CD4-positive, alpha-beta T cell treated with Interferon alpha-2 for 1 hour (primary cell): ENCODE measurements at regions not wholly inside any gene's neighbourhood (a gene's known extent, or its start where the extent isn't known, plus 50 kb on each side); places are given as distances from the start of the nearest gene placed in this dataset.
"Not testable (repeated sequence)": the region's sequence is repeated elsewhere in the genome, so short reads cannot be mapped to it uniquely, and the experiment has no call there.

Experiments used
- DNase-seq, 2 donors: peaks; one replicate each; pipeline ENCODE4 v3.0.0-alpha.2; 2020 to 2022

DNA sequence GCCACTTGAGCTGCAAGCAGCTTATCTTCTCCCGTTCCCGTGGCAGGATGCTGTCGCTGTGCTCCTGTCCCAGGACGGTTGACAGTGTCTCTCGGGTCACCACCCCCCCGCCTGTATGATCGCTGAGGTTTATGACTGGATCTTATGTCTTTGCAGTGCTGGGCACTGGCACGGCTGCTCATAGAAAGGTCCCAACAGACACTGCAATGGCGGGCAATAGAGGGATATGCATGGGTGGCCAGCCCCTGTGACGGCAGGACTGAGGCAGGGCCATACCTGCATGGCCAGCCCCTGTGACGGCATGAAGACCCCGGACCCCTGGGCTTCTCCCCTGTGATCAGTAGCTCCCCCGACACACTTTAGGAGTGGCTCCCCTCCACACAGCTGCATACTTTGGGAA is 307.2 kb downstream of the TEX29 start:
- DNase-seq: no peak

DNA sequence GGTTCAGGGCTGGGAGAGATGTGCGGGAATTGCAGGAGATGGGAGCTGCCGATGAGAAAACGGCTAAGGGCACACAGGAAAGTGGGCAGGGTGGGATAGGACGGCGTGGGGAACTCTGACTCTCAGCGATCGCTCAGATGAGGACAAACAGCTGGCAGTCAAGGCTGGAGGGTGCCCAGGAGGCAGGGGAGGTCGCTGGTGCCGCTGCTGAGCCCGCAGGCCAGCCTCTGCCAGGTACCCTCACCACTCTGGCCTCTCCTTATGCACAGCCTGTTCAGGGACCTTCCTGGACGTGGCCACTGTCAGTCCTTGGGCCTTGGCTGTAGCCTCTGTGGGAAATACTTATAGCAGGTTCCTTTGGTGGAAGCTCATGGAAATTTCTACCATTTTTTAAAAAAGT is 308.6 kb downstream of the TEX29 start:
- no peak for DNase-seq

DNA sequence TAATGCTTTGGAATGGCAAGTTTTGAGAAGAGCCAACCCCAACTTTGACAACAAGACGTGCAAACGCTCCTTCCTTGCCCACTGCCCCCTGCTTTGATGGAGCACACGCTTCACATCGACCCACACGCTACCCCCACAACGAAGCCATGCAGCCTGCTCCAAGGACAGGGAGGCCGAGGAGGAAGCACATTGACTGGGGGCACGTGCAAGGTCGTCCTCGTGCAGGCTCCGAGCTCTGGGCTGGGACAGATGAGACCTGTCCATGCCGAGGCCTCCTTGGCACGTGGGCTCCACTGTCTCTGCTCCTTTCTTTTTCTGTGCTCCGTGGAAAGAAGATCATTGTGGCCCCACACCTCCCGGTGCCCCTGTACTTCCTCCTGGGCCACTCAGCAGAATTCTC is 309.0 kb downstream of the TEX29 start:
- DNase-seq: no peak

DNA sequence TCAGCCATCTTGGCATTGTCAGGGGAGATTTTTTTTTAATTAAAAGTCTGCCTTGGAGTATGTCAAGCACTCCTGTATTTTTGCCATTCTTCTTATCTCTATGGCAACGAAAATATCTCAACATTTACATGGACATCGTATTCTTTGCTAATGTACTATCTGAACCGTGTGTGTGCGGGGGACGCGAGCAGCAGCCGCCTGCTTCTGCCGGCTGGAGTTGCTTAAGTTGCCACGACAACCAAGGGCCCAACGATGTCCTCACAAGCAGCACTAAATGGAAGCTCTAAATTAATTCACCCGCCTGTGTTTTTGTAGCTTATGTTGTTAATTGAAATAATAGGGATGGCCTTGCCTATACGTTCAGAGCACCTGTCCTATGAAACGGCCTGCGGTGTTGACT is 309.5 kb downstream of the TEX29 start:
- no peak for DNase-seq

DNA sequence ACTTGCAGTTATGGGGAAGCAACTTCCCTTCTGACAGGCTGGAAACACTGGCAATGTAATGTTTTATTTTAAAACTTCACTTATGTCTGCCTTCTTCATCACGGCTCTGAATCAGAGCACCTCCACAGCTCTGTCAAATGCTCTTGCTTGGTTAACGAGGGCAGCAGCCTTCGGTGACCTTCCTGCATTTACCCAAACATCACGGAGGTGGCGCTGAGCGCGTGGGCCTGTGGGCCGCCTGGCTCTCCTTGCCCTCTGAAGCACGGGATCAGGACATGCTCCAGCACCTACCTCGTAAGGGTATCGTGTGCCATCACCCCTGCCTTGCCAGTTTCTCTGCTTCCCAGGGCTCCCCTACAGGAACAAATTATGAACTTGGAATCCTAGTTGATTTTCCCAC is 310.0 kb downstream of the TEX29 start:
- DNase-seq: no peak

DNA sequence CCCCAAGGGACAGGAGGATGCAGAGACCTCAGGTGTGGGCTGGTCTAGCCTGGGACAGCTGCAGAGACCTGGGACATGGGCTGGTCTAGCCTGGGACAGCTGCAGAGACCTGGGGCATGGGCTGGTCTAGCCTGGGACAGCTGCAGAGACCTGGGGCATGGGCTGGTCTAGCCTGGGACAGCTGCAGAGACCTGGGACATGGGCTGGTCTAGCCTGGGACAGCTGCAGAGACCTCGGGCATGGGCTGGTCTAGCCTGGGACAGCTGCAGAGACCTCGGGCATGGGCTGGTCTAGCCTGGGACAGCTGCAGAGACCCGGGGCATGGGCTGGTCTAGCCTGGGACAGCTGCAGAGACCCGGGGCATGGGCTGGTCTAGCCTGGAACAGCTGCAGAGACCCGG is 310.8 kb downstream of the TEX29 start:
- not testable (repeated sequence) for DNase-seq

DNA sequence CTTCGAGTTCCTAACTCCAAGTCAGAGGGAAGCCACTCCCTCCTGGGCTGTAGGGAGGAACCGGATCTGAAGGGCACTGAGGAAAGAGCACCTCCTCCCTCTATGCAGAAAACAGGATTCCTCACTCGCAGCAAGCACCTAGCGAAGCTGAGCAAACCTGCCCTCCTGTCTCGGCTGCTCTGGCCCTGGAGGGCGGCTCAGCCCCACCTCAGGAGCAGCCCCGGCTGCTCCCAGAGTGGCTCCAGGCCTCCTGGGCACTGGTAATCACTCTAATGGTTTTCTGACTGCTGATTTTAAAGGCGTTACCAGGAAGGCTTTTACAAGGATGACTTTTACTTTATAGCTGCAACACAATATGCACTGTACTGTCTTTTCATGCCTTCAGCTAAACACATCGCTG is 312.5 kb downstream of the TEX29 start:
- no peak for DNase-seq

DNA sequence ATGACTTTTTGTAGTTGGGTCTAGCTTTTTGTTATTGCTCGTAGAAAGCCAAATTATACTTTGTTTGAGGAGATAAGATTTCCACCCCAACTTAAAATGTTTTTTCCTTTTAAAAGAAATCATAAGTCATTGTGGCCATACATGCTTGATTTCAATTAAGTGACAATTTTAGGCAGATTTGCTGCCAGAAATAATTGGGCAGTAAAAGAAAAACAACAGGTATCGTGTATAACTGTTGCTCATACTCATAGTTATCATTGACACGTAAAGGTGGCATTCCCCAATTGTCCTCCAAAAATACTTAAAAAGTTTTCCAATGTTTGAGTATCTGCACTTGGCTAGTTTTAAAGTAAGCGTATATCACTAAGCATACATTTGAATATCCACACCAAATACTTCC is 313.0 kb downstream of the TEX29 start:
- DNase-seq: no peak

DNA sequence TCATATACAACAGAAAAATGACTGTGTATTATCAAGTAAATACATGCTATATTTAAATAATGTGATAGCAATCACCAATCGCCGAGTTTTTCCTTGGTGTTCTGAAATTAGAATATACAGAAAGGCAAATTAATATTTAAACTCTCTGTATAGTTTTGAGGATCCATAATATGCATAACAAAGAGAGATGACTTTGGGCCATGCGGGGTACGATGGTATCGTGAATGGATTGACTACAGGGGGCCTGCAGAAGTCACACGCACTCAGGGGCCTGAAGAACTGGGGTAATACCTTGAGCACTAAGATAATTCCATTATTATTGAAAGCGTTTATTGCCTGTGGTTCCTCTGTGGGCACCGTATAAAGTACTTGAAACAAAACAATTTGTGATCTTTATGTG is 314.0 kb downstream of the TEX29 start:
- DNase-seq: no peak

DNA sequence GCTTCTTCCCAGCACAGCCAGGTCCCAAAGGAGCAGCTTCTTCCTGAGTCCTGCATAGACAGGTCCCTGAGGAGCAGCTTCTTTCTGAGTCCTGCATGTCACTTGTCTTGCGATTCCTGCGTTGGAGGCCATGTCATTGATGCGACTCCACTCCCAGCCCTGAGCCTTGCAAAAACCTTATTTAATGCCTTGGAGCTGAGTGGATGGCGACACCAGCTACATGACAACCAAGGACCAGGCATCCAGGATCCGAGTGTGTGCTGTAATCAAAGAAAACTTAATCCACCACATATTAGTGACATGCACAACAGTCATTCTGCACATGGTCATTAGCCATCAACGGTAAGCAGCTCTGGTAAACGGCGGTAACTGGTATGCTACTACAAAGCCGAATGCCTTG is 315.8 kb downstream of the TEX29 start:
- no peak for DNase-seq

DNA sequence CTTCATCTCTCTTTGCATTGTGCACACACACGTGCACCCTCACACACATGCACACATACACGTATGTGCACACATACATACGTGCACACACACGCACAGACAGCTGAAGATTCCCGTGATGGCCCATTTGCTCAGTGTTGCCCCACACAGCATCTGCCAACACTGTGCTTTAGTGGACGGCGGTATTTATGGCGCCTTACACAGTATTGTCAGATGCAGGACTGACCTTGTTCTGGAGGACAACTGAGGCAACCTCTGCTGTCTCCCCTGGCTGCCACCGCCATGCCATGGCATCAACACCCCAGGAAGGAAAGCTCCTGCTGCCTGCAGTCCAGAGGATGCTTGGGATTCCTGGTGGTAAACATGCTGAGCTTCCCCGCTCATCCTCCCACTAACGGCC is 316.4 kb downstream of the TEX29 start:
- no peak for DNase-seq

DNA sequence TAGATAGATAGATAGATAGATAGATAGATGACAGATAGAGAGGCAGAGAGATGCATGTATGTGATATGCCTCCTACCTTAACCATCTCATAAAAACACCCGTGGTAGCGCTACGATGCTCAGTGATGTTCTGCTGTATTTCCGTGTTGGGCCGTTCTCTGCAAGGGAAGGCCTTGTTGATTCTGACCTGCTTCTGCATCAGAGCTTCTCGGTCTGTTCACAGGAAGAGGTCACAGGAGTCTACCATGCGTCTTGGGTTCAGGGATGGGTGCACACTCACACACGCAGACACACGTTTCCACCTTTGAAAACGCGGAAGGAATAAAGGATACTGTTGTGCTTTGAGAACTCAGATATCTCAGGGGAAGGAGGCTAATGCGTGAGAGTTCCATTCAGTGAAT is 316.9 kb downstream of the TEX29 start:
- no peak for DNase-seq

DNA sequence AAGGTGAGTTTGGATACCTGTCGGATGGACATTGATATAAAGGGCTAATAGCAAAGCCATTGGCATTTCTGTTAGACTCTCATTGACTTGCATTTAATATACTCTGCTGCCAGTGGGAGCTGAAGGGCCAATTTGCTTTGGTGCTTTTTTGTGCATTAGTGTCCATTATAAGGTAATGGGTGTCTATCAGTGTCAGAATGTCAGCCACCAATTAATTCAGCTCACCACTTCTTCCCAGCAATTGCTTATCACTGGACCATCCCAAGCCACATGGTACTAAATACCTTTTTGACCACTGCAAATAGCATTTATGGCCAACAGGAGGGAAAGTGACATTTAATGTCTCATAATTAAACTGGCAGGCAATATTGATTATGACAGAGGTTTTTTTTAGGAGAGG is 317.8 kb downstream of the TEX29 start:
- DNase-seq: no peak

DNA sequence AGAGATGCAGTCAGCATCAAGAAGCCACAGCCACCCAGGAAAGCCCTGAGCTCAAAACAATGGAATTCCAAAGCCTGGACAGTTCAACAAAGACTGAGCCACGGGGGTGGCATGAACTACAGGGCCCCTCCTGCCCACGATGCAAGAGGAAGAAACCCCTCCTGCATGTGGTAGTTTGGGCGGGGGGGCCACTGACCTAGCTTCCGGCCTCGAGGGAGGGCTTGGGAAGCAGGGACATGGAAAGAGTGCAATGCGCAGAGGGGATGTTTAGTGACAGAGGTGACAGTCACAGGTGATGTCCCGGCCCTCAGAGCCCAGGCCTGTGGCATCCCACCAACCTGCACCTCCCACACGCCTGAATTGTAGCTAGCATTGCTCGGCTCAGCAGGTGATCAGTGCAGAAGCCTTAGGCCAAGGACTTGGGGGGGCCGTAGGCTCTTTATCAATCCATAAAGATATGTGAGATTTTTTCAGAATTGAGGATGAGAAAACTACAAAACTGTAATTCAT is 318.8 kb downstream of the TEX29 start:
- DNase-seq: no peak

DNA sequence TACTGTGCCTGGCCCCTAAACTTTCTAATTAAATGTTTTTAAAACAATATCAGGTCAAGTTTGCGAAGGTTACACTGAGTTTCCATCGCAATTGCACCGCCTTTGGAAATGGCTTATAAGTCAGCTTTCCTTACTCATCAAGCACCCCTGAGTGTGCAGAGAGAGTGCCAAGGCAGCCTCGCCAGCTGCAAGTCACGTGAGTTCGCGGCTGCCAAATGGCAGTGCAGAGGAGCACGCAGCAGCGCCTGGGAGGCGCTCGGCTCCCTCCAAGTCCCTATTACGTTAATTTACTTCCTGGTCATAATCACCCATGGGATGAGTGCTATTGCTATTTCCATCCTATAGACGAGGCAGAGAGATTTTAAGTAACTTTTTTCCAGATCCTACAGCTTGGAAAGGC is 319.6 kb downstream of the TEX29 start:
- no peak for DNase-seq

DNA sequence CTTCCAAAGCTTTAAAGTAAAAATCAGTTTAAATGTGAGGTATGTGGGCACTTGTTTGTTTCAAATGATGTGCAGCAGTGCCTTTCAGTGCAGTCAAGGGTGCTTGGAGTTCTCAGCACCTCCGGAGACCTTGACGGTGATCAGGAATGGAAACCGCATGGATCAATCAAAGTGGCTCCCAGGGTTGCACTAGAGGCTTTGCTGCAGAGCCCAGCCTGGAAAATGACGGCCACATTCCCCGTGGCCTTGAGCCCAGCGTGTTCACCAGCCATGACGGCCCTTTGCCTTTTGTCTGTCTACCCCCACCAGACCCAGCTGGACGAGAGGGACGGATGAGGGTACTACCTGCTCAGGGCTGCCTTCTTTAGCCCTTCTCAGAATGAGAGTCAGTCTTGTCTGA is 320.0 kb downstream of the TEX29 start:
- DNase-seq: no peak

DNA sequence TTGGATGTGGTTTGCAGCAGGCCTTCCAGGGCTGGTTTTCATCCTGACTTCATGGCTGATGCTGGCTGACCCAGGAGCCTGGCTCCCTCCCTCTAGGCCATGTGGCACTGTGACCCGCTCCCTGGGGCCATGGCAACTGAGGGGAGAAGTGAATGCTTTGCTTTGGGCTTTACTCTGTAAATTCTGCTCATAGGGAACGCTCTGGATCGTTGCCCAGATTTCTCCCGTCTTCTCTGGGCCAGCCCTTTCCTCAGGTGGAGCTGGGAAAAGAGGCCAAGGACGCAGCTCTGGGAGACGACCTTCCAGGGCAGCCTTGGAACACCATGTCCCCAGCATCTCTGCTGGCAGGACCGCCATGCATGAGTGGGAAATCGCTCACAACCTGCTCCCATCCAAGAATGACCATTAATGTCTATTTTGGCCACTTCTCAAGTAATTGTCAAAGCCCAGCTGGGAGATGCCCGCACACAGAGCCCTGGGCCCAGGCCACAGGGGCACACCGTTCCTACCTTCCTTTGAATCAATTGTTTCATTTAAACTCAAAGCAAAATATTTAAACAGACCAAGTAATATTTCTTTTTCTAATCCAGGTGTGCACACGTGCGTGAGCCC is 321.8 kb downstream of the TEX29 start:
- DNase-seq: no peak

DNA sequence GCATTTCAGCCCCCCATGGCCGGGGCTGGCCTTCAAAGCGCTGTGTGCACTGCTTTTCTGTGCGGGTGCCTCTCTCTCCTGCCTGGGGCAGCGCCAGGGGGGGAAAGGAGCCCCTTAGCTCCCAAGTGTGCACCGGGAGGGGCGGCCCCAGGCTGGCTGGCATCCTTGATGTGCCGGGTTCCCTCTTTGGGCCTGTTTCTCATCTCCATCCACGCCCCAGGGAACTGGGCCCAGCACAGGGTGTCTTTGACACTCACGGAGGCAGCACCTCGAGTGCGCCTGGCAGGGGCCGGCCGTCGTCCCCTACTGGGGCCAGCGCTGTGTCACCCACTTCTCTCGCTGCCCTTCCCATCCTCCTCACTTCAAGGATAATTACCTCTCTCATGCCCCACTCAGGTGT is 324.3 kb downstream of the TEX29 start:
- no peak for DNase-seq

DNA sequence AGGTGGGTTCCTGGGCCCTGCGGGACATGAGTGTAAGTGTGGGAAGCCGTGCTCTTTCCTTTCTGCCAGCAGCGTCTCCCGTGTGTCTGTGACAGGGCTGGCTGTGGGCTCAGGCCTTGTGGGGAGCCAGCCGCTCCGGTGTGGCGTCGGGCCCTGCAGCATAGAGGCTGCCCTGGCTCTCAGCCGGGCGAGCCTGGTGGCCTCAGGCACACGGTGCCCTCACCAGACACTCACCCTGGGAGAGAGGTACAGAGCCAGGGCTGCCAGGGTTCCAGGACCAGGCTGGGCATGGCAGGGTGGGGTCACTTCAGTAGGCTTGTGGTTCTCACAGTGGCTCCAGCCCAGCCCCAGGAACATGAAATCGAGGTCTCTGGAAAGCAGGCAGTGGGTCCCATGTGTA is 324.8 kb downstream of the TEX29 start:
- no peak for DNase-seq

DNA sequence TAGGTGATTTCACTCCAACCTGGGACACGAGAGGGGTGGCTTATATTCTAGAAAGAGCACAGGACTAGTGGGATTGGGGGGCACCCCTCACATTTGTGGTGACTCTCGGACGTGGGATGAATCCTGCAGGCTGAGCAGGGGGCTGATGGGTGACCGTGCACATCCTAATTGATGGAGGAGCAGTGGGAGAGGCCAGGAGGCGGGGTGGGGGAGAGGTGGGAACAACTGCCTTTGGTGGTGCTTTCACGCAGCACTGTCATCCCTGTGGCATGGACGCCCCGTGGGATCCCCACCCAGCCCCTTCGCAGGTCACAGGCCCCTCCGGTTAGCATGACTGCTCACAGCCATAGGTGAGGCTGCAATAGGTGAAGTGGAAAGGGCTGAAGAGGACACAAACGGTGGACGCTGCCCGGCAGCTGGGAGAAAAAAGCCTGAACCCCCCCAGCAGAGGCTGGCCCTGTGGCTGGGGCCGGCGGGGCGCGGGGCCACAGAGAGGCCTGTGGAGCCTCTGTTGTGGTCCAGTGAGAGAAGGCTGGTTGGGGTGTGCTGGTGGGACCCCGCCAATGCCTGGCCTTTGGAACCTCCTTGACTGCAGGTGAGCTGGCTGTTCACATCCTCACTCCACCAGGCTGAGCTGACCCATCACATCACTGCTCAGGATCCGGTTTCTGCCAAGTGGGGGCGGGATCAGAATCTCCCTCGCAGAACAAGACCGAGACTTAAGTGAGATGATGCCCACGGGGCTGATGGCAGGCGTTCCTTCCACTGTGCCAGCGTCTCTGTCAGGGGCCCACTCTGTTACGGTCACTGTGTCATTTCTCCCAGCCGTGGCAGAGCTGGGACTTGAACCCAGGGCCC is 325.4 kb downstream of the TEX29 start:
- DNase-seq: no peak

DNA sequence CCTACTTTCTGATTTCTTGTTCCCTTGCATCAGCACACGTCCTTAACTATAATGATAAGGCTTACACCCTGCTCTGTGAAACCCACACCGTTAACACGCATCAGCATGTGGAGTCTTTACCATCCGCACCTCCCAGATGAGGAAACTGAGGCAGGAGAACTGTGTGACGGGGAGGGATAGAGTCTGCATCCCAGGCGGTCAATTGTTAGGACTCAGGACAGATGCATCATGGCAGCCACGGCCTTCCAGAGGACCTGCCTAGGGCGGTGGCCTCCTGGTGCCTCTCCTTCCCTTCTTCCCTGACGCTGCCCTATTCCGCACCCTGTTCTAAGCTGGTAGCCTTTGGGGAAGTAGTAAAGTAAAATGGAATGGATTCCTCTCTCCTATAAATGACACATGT is 326.0 kb downstream of the TEX29 start:
- no peak for DNase-seq

DNA sequence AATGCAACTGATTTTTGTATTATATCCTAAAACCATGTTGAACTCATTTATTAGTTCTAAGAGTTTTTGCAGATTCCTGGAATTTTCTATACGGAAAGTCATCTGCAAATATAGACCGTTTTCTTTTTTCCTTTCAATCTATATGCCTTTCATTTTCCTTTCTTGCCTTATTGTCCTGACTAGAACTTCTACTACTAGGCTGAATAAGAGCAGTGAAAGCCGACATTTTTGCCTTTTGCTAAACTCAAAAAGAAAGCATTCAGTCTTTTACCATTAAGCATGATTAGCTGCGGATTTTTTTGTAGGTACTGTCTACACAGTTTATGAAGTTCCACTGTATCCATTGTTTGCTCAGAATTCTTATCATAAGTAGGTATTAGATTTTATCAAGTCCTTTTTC is 328.4 kb downstream of the TEX29 start:
- DNase-seq: no peak

DNA sequence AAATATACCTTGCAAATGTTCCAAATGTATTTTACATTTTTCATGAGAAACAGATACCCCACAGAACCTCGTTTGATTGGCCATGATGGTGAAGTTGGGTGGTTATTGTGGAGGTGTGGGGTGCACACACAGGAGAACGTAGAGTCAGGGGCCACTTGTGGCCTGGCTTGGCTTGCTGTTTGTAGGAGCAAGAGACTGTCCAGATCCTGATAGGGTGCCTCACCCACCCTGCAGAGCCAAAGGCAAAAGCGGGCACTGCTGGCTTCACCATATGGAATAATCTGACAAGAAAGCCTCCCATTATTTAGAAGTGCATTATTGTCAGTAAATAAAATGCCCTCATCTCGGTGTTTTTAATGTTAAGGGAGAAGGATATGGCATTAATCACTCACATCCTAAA is 330.2 kb downstream of the TEX29 start:
- DNase-seq: no peak

DNA sequence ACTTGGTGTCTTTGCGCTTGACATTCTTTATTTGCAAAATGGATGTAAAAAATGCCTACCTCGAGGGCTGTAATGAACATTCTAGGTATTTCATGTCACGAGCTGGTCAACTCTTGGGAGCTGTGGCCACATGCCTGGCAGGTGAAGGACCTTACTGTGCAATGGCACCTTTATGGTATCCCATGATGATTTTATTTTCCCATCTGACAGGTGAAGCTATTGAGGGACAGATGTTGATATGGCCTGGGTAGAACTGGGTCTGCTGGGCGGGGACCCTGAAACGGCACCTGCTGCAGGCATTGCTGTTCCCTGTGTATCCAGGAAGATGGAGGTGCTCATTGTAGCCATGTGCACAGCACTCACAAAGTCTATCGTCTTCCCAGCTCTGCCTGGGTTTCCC is 332.2 kb downstream of the TEX29 start:
- no peak for DNase-seq

DNA sequence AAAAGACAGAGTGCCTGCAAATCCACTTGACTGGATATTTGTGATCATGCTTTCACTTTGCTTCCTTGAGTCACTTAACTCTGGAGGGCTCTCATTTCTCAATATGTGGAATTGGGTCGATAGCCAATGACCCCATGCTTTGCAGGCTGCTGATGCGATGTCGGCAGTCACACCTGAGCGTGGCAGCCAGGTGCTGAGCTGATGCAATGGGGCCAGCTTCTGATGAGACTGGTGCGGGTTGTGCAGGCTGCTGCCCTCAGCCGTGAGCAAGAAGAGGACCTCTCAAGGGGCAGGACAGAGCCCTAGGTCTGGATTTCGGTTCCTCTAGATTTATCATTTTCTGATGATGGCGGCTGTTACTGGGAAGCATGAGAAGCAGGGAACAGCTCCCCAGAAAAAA is 334.1 kb downstream of the TEX29 start:
- no peak for DNase-seq
